Keratinocyte (primary cell): ENCODE measurements at regions not wholly inside any gene's neighbourhood (a gene's known extent, or its start where the extent isn't known, plus 50 kb on each side); places are given as distances from the start of the nearest gene placed in this dataset.

Experiments
- CTCF ChIP-seq, 3 experiments: IDR thresholded peaks in 1 of 3; conservative IDR thresholded peaks in 1 of 3; optimal IDR thresholded peaks in 1 of 3; 2 replicates in 2 of 3; 3 replicates in 1 of 3; pipeline versions ENCODE3 to v1.5.1; 2011; ENCODE audit warnings: low read length in 3 of 3, mild to moderate bottlenecking in 3 of 3, moderate library complexity in 2 of 3, control low read depth in 1 of 3, inconsistent platforms in 1 of 3; ENCODE audit not compliant: insufficient read depth in 2 of 3; ENCODE audit errors: extremely low read depth in 1 of 3
- EZH2 ChIP-seq: IDR thresholded peaks from one replicate; pipeline ENCODE4 v1.6.1; 2012; ENCODE audit warnings: inconsistent platforms, mild to moderate bottlenecking, low read length, moderate library complexity

DNA sequence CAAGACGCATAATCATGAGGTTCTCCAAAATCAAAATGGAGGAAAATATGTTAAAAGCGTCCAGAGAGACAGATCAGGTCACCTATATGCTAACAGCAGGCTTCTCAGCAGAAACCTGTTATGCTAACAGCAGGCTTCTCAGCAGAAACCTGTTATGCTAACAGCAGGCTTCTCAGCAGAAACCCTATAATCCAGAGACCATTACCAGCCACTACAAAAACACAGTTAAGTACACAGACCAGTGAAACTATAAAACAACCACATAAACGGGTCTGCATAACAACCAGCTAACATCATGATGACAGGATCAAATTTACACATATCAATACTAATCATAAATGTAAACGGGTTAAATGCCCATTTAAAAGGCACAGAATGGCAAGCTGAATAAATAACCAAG is 1548.4 kb upstream of the TMEFF2 start:
- TF ChIP-seq CTCF (optimal IDR thresholded peaks at IDR 0.05 in 1 of 3, IDR thresholded peaks at IDR 0.05 in 1 of 3, conservative IDR thresholded peaks at IDR 0.05 in 1 of 3; ENCODE audit: extremely low read depth in 1 of 3, insufficient read depth in 2 of 3, low read length in 3 of 3) (no peak), EZH2 (no peak)
